B cell (primary cell): ENCODE measurements at regions not wholly inside any gene's neighbourhood (a gene's known extent, or its start where the extent isn't known, plus 50 kb on each side); places are given as distances from the start of the nearest gene placed in this dataset.

ENCODE experiments used
- ATAC-seq: fragments of 200-7000 bp; cut with Tn5 transposase; one replicate; pipeline ENCODE4 v1.10.0; 2021; ENCODE audit warnings: low read depth, mild to moderate bottlenecking, moderate number of reproducible peaks, moderate library complexity
- CTCF ChIA-PET: fragments of 350-600 bp; sonication (Branson Sonifier 250); formaldehyde crosslinking; loops from one replicate; lab custom pipeline; 2021; ENCODE audit warnings: antibody characterized with exemption, inconsistent platforms; lab: Charles Lee
- POLR2A ChIA-PET: fragments of 350-600 bp; sonication (Branson Sonifier 250); formaldehyde crosslinking; loops from one replicate; lab custom pipeline; 2021; ENCODE audit warnings: antibody characterized with exemption; lab: Charles Lee
- DNase-seq: peaks from one replicate; pipeline ENCODE4 v3.0.0; 2013
- H2AFZ ChIP-seq: 2 replicates; pipeline ENCODE4 v1.6.1; 2012; ENCODE audit warnings: mild to moderate bottlenecking, low read depth, low read length; ENCODE audit not compliant: insufficient read depth, poor library complexity, severe bottlenecking
- H3K27ac ChIP-seq, 2 donors: 1 replicate in 1 of 2; 2 replicates in 1 of 2; pipeline ENCODE4 v1.5.1; 2012 to 2013; ENCODE audit warnings: low read length in 2 of 2, mild to moderate bottlenecking in 2 of 2, moderate library complexity in 1 of 2
- H3K27me3 ChIP-seq, 4 experiments: fragments of 200-600 bp in 1 of 4; sonication (generic) in 1 of 4; replicated peaks in 1 of 4; 1 replicate in 2 of 4; 2 replicates in 2 of 4; pipeline versions ENCODE4 v1.6.1 to v1.7.0; 2013 to 2016; ENCODE audit warnings: low read length in 3 of 4, mild to moderate bottlenecking in 2 of 4, mixed read lengths in 1 of 4, moderate library complexity in 1 of 4; ENCODE audit not compliant: insufficient read depth in 4 of 4, control insufficient read depth in 3 of 4; ENCODE audit errors: control extremely low read depth in 1 of 4
- H3K36me3 ChIP-seq, 2 experiments: replicated peaks in 1 of 2; 1 replicate in 1 of 2; 2 replicates in 1 of 2; pipeline versions ENCODE4 v1.6.1 to v1.7.1; 2013; ENCODE audit warnings: low read length in 1 of 2; ENCODE audit not compliant: insufficient read depth in 2 of 2, control insufficient read depth in 1 of 2; ENCODE audit errors: control extremely low read depth in 1 of 2, extremely low read depth in 1 of 2
- H3K4me1 ChIP-seq, 2 donors: fragments of 200-600 bp in 1 of 2; sonication (generic) in 1 of 2; 1 replicate in 1 of 2; 2 replicates in 1 of 2; pipeline versions ENCODE4 v1.5.1 to v1.6.1; 2013 to 2017; ENCODE audit warnings: low read length in 2 of 2; ENCODE audit not compliant: control insufficient read depth in 2 of 2, insufficient read depth in 2 of 2
- H3K4me2 ChIP-seq: replicated peaks from 2 replicates; pipeline ENCODE3; 2012; ENCODE audit warnings: mild to moderate bottlenecking, low read depth, low read length; ENCODE audit not compliant: poor library complexity, severe bottlenecking
- H3K4me3 ChIP-seq, 5 experiments: fragments of 200-600 bp in 1 of 5; sonication (generic) in 1 of 5; 1 replicate in 3 of 5; 2 replicates in 2 of 5; pipeline versions ENCODE4 v1.5.1 to v1.7.0; 2011 to 2016; ENCODE audit warnings: low read length in 4 of 5, mild to moderate bottlenecking in 4 of 5, low read depth in 2 of 5, control low read depth in 1 of 5, moderate library complexity in 1 of 5; ENCODE audit not compliant: insufficient read depth in 1 of 5; ENCODE audit errors: control extremely low read depth in 1 of 5, extremely low read depth in 1 of 5
- H3K79me2 ChIP-seq: fragments of 200-600 bp; sonication (generic); one replicate; pipeline ENCODE4 v1.6.0; 2016; ENCODE audit warnings: low read length; ENCODE audit not compliant: control insufficient read depth, insufficient read depth
- H3K9ac ChIP-seq: fragments of 200-600 bp; sonication (generic); 2 replicates; pipeline ENCODE4 v1.6.1; 2017; ENCODE audit warnings: mild to moderate bottlenecking, low read length, moderate library complexity
- H3K9me3 ChIP-seq, 3 donors: one replicate each; pipeline versions ENCODE4 v1.6.1 to v1.7.1; 2013; ENCODE audit warnings: low read length in 2 of 3; ENCODE audit not compliant: control insufficient read depth in 2 of 3, insufficient read depth in 1 of 3; ENCODE audit errors: control extremely low read depth in 1 of 3
- H4K20me1 ChIP-seq: 2 replicates; pipeline ENCODE4 v1.6.0; 2012; ENCODE audit warnings: mild to moderate bottlenecking, low read length; ENCODE audit not compliant: insufficient read depth, control insufficient read depth, poor library complexity, severe bottlenecking
- H3K27ac Mint-ChIP-seq: one replicate; pipeline ENCODE4 v1.8.0; 2021; ENCODE audit warnings: mixed read lengths
- H3K27me3 Mint-ChIP-seq: one replicate; pipeline ENCODE4 v1.8.0; 2021; ENCODE audit warnings: mixed read lengths
- H3K4me1 Mint-ChIP-seq: one replicate; pipeline ENCODE4 v1.8.0; 2021; ENCODE audit warnings: mixed read lengths
- H3K4me3 Mint-ChIP-seq: one replicate; pipeline ENCODE4 v1.8.0; 2021; ENCODE audit warnings: mixed read lengths
- H3K9me3 Mint-ChIP-seq: one replicate; pipeline ENCODE4 v1.8.0; 2022; ENCODE audit warnings: mixed read lengths; ENCODE audit not compliant: insufficient read depth
- EZH2 ChIP-seq: IDR thresholded peaks from 2 replicates; pipeline ENCODE4 v1.6.1; 2012; ENCODE audit warnings: borderline replicate concordance, low read depth, mild to moderate bottlenecking, moderate library complexity, low read length; ENCODE audit not compliant: insufficient read depth, poor library complexity, severe bottlenecking
- WGBS: methylation state at CpG from one replicate; pipeline ENCODE4 v1.1.5; 2013; ENCODE audit warnings: missing lambda C conversion rate; ENCODE audit not compliant: insufficient coverage; 5-methylcytosine and 5-hydroxymethylcytosine counted together
- intact Hi-C: fragments of 100-400 bp; cut with micrococcal nuclease; formaldehyde crosslinking; loops from one replicate; pipeline ENCODE4 v1.10.0; 2022
- TF ChIP-seq, protein P1 (sequence below): fragments of 200-600 bp; IDR thresholded peaks from one replicate; pipeline ENCODE4 v1.8.0; 2022; ENCODE audit warnings: antibody characterized with exemption, mild to moderate bottlenecking

GRCh38 chr6:95209074-95209473, 368.3 kb upstream of the MANEA start:
- Mint-ChIP-seq H3K4me1 (no peaks in the 10 kb centered on the region), H3K4me3 (no peak overlapping the region), H3K9me3 (no peaks in the 10 kb centered on the region), H3K27ac (no peak overlapping the region), H3K27me3 (no peaks in the 10 kb centered on the region)
- intact Hi-C loops: no loop called here
- Histone ChIP-seq H3K9me3 (no peaks in the 10 kb centered on the region), H3K27me3 (no peaks in the 10 kb centered on the region), H3K27ac (no peak overlapping the region), H3K36me3 (no peaks in the 10 kb centered on the region), H3K79me2 (no peaks in the 10 kb centered on the region), H3K4me2 (no peak overlapping the region), H2AFZ (no peak overlapping the region), H3K4me3 (no peak overlapping the region), H4K20me1 (no peaks in the 10 kb centered on the region), H3K4me1 (no peaks in the 10 kb centered on the region), H3K9ac (no peak overlapping the region)
- DNase-seq (no peak), ATAC-seq (no peak)
- POLR2A ChIA-PET: no interaction called here
- no CpG with 5 or more reads among the region's 3 CpGs for WGBS
- CTCF ChIA-PET: no interaction called here
- TF ChIP-seq EZH2: no peak
- TF ChIP-seq, protein P1, sequence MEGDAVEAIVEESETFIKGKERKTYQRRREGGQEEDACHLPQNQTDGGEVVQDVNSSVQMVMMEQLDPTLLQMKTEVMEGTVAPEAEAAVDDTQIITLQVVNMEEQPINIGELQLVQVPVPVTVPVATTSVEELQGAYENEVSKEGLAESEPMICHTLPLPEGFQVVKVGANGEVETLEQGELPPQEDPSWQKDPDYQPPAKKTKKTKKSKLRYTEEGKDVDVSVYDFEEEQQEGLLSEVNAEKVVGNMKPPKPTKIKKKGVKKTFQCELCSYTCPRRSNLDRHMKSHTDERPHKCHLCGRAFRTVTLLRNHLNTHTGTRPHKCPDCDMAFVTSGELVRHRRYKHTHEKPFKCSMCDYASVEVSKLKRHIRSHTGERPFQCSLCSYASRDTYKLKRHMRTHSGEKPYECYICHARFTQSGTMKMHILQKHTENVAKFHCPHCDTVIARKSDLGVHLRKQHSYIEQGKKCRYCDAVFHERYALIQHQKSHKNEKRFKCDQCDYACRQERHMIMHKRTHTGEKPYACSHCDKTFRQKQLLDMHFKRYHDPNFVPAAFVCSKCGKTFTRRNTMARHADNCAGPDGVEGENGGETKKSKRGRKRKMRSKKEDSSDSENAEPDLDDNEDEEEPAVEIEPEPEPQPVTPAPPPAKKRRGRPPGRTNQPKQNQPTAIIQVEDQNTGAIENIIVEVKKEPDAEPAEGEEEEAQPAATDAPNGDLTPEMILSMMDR: no peak

GRCh38 chr6:95216555-95216954, 360.8 kb upstream of the MANEA start:
- Mint-ChIP-seq H3K27ac (no peak overlapping the region), H3K27me3 (no peaks in the 10 kb centered on the region), H3K9me3 (no peaks in the 10 kb centered on the region), H3K4me1 (no peaks in the 10 kb centered on the region), H3K4me3 (no peak overlapping the region)
- no peaks in the 10 kb centered on the region for H4K20me1 ChIP-seq
- no peak for DNase-seq
- no peaks in the 10 kb centered on the region for H3K79me2 ChIP-seq
- no peaks in the 10 kb centered on the region for H3K4me1 ChIP-seq
- H3K27ac ChIP-seq: no peak overlapping the region
- no peaks in the 10 kb centered on the region for H3K9me3 ChIP-seq
- no peak overlapping the region for H3K4me2 ChIP-seq
- H3K36me3 ChIP-seq: no peaks in the 10 kb centered on the region
- TF ChIP-seq, protein P1: no peak
- no peak for TF ChIP-seq EZH2
- no peaks in the 10 kb centered on the region for H3K27me3 ChIP-seq
- no peak overlapping the region for H2AFZ ChIP-seq
- ChIA-PET POLR2A (no interaction called here), CTCF (no interaction called here)
- intact Hi-C loops: no loop called here
- no peak for ATAC-seq
- WGBS: no CpG with 5 or more reads among the region's 1 CpG
- H3K9ac ChIP-seq: no peak overlapping the region
- H3K4me3 ChIP-seq: no peak overlapping the region
